ENCODE measurements at regions not wholly inside any gene's neighbourhood (a gene's known extent, or its start where the extent isn't known, plus 50 kb on each side); places are given as distances from the start of the nearest gene placed in this dataset.
"Not testable (repeated sequence)": the region's sequence is repeated elsewhere in the genome, so short reads cannot be mapped to it uniquely, and the experiment has no call there.

- no peak for DNase-seq
These were observed 79.4 kb downstream of the IGLL1 start for GRCh38 chr22:23500508-23501260.

GRCh38 chr22:23499845-23500500, 80.1 kb downstream of the IGLL1 start:
- no peak for DNase-seq

DNA sequence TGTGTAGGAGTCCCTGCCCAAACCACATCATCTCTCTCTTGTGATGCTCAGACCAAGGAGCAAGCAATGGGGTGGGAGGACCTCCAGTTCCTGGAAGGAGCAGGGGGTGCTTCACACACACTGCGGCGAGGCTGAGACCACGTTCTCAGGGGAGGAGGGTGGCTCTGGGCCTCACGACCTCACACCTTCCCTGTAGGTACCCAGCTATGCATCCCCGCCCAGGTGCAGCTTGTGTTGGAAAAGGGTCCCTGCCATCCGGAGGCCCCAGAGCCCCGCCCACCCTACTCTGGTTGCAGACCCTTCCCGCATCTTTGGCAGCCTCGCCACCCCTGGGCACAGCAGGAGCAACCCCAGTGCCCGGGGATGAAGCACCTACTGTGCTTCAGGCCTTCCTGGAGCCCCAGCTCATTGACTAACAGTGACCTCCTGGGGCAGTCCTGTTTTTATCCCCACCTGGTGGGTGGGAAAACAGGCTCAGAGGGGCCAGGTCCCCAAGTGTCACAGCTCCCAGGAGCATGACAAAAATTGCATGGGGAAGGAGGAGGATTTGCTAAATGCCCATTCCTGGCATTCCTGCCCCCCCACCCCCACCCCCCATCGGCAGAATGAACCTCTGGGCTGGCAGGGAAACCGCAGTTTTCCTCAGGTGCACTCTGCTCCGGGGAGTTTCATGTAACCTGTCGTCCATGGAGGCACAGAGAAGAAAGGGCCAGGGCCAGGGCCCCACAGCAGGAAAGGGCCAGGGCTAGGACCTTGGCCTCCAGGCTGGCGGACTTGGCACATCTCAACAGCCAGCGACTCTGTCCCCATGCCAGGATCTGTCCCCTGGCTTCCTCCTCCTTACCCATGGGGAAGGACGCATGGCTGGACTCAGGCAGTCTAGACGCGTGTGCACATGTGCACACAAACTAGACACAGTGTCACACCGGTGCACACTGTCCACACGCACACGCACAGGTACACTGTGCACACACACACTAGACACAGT, 81.0 kb downstream of the IGLL1 start:
- no peak for DNase-seq

DNA sequence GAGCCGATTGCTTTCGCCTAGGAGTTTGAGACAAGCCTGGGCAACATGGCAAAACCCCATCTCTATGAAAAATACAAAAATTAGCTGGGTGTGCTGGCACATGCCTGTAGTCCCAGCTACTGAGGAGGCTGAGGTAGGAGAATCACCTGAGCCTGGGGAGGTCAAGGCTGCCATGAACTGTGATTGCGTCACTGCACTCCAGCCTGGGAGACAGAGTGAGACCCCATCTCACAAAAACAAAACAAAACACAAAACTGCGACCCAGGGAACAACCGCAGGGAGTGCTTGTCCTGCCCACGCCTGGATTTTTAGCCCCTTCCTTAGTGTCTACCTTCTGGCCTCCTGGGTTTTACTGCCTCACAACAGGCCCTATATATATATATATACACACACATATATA, 82.2 kb downstream of the IGLL1 start:
- not testable (repeated sequence) for DNase-seq

GRCh38 chr22:23497016-23497885, 82.8 kb downstream of the IGLL1 start:
- no peak for DNase-seq

DNA sequence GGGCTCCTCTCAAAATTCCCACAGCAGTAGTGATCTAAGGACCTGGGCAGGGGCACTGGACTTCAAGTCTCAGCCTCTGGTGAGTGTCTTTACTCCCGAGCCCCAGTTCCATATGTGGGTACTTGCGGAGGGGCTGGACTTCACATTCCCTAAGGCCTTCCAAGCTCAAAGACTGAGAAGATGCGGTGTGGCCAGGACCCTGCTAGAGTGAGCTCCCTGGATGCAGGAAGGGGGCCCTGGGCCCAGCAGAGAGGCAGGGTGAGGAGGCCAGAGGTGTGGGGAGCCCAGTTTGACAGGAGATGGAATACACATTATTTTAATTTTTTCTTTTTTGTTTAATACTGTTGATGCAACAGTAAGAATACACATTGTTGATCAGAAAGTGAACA, 83.7 kb downstream of the IGLL1 start:
- no peak for DNase-seq

DNA sequence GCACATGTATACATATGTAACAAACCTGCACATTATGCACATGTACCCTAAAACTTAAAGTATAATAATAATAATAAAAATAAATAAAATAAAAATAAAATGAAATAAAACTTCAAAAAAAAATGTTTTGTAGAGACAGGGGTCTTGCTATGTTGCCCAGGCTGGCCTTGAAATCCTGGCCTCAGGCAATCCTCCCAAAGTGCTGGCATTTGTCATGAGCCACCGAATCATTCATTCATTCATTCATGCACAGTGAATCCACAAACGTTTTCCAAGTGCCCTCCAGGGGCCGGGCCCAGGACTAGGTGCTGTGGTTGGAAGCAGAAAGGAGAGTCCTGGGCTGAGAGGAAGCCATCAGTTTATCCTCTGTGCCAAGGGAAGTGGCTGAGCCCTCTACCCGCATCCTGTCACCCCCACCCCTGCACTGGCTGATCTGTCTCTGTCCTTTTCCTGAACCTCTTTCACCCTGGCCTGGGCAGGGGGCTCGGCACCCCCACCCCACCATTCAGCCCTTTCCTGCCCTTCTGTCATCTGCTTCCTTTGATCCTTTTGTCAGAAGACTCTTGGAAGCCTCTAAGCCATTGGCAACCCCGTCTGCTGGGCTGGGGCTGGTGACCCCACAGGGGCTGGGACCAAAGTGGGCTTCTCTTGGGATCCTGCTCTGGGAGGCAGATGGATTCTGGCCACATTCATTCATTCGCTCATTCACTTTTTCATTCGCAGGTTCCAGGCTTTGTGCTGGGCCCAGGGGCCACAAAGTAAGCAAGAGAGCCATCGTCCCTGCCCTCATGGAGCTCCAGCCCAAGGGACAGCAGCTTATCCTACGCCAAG, 84.3 kb downstream of the IGLL1 start:
- DNase-seq, result no peak

- DNase-seq, result no peak
These were observed 85.2 kb downstream of the IGLL1 start for GRCh38 chr22:23494930-23495266.

DNA sequence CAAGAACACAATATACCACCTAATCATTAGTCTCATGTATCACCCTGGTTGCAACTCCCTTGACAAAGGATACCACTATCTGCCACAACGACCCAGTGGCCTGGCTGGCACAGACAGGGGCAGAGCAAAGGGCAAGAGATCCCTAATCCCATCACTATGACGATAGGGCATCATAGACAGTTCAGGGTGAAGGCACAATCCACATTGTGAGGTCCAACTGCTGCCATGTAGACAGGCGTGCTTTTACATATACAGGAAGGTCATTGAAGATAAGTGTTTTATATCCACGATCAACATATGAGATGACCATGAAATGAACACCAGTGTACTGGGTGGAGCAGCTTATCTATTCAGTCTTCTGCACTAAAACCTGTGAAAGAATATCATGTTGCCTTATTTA, 94.6 kb downstream of the IGLL1 start:
- DNase-seq, result no peak

DNA sequence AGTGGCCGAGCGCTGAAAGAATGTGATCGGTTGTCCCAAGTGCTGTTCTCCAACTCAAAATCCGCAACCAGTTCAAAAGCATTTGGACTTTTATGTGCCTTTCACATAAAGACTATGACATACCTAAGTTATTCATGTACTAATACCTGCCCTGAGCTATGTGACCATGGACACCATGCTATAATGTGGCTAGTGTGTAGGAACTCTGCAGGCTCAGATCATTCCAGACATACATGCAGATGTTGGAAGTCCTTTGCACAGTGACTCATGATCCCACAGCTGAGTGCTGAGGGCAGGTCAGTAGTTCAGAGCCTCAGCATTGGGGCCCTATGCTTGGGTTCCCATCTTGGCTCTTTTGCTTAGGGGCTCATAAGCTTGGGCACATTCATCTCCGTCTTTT, 95.4 kb downstream of the IGLL1 start:
- DNase-seq, result no peak

DNA sequence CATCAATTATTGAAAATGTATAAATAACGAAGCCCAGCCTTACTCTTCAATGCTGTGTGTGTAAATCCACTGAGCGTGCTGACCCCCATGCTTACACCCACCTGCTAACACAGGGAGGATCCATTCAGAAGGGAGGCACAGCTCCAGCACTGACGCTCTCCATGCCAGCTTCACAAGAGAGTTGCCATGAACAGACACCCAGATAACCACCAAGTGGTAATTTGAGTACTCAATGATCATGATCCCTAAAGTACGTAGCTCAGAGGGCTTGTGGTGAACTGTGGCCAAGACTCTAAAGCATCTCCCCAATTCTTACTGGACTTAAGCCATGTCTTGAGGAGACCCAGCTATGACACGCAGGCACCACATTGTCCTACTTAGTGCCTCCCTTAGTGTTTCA, 98.7 kb downstream of the IGLL1 start:
- no peak for DNase-seq

DNA sequence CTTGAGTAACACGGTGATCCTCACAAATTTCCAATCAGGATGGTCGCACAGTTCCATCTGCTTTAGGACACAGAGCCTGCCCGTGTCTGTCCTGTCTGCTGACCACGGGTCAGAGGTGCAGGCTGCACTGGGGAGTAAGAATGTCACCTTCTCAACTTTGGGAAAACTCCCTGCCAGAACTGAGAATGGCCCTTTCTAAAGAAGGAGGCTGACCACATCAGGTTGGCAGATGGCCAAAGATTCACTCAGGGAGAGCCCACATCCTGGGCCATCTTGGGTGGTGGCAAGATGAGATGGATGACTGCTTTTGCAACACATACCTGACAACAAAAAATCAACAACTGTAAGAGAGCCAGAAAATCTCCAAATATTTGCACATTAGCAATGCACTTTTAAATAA, 101.9 kb downstream of the IGLL1 start:
- no peak for DNase-seq

- DNase-seq, result not testable (repeated sequence)
These were observed 105.6 kb downstream of the IGLL1 start for GRCh38 chr22:23474531-23474930.

- DNase-seq, result no peak
These were observed 106.2 kb downstream of the IGLL1 start for GRCh38 chr22:23473901-23474300.

DNA sequence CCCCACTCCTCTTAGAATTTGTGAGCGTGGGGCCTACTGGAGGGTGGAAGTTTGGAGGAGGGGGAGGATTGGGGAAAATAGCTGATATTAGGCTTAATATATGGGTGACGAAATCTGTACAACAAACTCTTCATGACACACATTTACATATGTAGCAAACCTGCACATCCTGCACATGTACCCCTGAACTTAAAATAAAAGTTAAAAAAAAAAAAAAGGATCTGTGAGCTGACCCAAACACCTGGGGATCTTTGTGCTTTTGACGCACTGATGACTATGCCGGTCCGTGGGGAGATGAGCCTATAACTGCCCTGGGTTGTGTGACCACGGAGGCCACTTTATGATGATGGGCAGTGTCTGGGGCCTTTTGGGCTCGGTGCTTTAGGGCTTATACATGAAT, 107.7 kb downstream of the IGLL1 start:
- not testable (repeated sequence) for DNase-seq

GRCh38 chr22:23471698-23472097, 108.4 kb downstream of the IGLL1 start:
- no peak for DNase-seq

- DNase-seq, result no peak
These were observed 109.2 kb downstream of the IGLL1 start for GRCh38 chr22:23470811-23471389.

DNA sequence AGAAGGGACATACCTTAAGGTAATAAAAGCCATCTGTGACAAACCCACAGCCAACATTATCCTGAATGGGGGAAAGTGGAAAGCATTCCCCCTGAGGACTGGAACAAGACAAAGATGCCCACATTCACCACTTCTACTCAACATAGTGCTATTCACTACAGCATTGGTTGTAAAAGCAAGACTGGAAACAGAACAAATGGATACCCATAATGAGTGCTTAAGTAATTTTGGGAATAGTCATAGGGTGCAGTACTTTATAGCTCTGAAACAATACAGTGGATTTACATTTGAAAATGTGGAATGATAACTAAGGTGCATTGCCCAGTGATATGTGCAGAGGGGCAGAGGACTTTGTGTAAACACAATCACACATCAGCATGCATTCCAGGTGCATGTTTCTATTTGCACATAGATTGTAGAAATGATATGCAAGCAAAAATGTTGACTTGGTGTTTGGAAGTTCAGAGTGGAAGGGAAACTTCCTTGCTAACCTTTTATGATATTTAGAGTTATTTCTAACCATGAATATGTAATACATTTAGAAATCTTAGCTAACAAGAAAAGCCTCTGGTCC, 112.3 kb downstream of the IGLL1 start:
- no peak for DNase-seq

DNA sequence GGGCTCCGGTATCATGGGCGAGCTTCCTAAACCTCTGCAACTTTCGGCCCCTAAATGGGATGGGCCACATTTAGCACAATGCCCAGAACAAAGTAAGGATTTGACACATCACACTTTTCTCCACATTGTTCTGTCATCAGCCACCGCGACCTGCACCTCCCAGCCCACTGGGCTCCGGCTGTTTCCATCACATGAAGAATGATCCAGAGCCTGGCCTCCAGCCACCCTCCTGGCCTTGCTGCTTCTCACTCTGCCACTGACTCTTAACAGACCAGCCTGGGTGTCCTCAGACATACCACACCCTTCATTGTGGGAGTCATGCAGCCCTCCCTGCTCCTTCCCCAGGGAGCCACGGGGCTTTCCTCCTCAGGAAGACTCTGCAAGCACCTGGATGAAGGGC, 113.7 kb downstream of the IGLL1 start:
- no peak for DNase-seq

GRCh38 chr22:23464796-23465195, 115.3 kb downstream of the IGLL1 start:
- DNase-seq, result not testable (repeated sequence)
